Activated CD4-positive, alpha-beta memory T cell treated with anti-CD3 and anti-CD28 coated beads for 36 hours (primary cell): ENCODE measurements at regions not wholly inside any gene's neighbourhood (a gene's known extent, or its start where the extent isn't known, plus 50 kb on each side); places are given as distances from the start of the nearest gene placed in this dataset.

Experiments
- CTCF ChIA-PET: fragments of 350-600 bp; sonication (Branson Sonifier 250); formaldehyde crosslinking; loops from one replicate; lab custom pipeline; 2021; ENCODE audit warnings: antibody characterized with exemption, inconsistent platforms; lab: Charles Lee
- POLR2A ChIA-PET: fragments of 350-600 bp; sonication (Branson Sonifier 250); formaldehyde crosslinking; loops from one replicate; lab custom pipeline; 2021; ENCODE audit warnings: antibody characterized with exemption; lab: Charles Lee
- DNase-seq: peaks from one replicate; pipeline ENCODE4 v3.0.0-alpha.2; 2020
- H3K27ac Mint-ChIP-seq: one replicate; pipeline ENCODE4 v1.8.0; 2021; ENCODE audit warnings: mixed read lengths
- H3K27me3 Mint-ChIP-seq: one replicate; pipeline ENCODE4 v1.8.0; 2021; ENCODE audit warnings: mixed read lengths
- H3K36me3 Mint-ChIP-seq: one replicate; pipeline ENCODE4 v1.8.0; 2021; ENCODE audit warnings: mixed read lengths
- H3K4me1 Mint-ChIP-seq: one replicate; pipeline ENCODE4 v1.8.0; 2021; ENCODE audit warnings: low read depth, mixed read lengths
- H3K4me3 Mint-ChIP-seq: one replicate; pipeline ENCODE4 v1.8.0; 2021; ENCODE audit warnings: mild to moderate bottlenecking, mixed read lengths
- H3K9me3 Mint-ChIP-seq: one replicate; pipeline ENCODE4 v1.8.0; 2021; ENCODE audit warnings: mixed read lengths
- intact Hi-C: fragments of 100-400 bp; cut with micrococcal nuclease; formaldehyde crosslinking; loops from one replicate; pipeline ENCODE4 v1.15.1; 2023

DNA sequence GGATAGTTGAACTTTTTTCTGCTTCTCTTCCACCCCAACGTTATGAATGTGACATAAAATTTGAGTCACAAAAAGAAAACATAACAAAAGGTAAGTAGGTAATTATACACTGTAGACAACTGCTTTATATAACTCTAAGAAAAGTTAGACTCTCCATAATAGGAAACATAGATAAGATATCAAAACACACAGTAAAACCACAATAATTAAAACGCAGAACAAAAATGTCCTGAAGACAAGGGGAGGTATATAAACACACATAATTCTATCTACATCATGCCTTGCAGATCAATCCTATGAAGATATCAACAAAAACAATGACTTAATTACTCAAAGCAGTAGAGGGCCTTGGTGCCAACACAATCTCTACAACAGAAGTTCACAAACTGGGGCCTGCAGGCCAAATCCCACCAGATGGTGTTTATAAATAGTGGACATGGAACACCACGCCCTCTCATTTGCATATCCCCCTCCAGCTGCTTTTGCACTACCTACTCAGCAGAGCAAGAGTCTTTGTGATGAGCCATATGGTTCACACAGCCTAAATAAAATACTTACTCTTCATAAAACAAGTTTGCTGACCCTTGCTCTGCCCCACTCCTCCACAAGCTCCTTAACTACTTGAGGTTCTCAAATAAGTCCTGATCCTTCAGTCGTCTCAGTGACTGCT is 254.7 kb downstream of the KLF12 start:
- peaks cover 14% of the 10 kb centered on the region for H3K9me3 Mint-ChIP-seq
- no peak overlapping the region for H3K4me3 Mint-ChIP-seq
- intact Hi-C loops, result no loop called here
- H3K4me1 Mint-ChIP-seq, result peaks cover 42% of the 10 kb centered on the region
- H3K27me3 Mint-ChIP-seq, result no peaks in the 10 kb centered on the region
- ChIA-PET CTCF (no interaction called here), POLR2A (no interaction called here)
- peak overlapping the region; percentile 4 for H3K27ac Mint-ChIP-seq
- H3K36me3 Mint-ChIP-seq, result peaks cover 10% of the 10 kb centered on the region
- no peak for DNase-seq

GRCh38 chr13:73877399-73877798 is 256.8 kb downstream of the KLF12 start:
- peaks cover 52% of the 10 kb centered on the region for H3K4me1 Mint-ChIP-seq
- POLR2A ChIA-PET, result interaction anchor here (0.7 kb wide), 1 partner anchor 17 kb away, joined by 3 read pairs; no protein-coding TSS in a partner anchor
- H3K4me3 Mint-ChIP-seq, result no peak overlapping the region
- no peak overlapping the region for H3K27ac Mint-ChIP-seq
- H3K9me3 Mint-ChIP-seq, result peaks cover 14% of the 10 kb centered on the region
- intact Hi-C loops, result no loop called here
- CTCF ChIA-PET, result interaction anchor here (0.6 kb wide), 1 partner anchor 34 kb away, joined by 3 read pairs; no protein-coding TSS in a partner anchor
- H3K36me3 Mint-ChIP-seq, result peaks cover 10% of the 10 kb centered on the region
- no peak for DNase-seq
- no peaks in the 10 kb centered on the region for H3K27me3 Mint-ChIP-seq

- intact Hi-C loops, result no loop called here
- Mint-ChIP-seq H3K27ac (no peak overlapping the region), H3K4me1 (peaks cover 56% of the 10 kb centered on the region), H3K9me3 (peaks cover 14% of the 10 kb centered on the region), H3K4me3 (no peak overlapping the region), H3K27me3 (no peaks in the 10 kb centered on the region), H3K36me3 (peaks cover 10% of the 10 kb centered on the region)
- DNase-seq, result no peak
- ChIA-PET POLR2A (no interaction called here), CTCF (no interaction called here)
These were observed 257.9 kb downstream of the KLF12 start for GRCh38 chr13:73876323-73876722.

DNA sequence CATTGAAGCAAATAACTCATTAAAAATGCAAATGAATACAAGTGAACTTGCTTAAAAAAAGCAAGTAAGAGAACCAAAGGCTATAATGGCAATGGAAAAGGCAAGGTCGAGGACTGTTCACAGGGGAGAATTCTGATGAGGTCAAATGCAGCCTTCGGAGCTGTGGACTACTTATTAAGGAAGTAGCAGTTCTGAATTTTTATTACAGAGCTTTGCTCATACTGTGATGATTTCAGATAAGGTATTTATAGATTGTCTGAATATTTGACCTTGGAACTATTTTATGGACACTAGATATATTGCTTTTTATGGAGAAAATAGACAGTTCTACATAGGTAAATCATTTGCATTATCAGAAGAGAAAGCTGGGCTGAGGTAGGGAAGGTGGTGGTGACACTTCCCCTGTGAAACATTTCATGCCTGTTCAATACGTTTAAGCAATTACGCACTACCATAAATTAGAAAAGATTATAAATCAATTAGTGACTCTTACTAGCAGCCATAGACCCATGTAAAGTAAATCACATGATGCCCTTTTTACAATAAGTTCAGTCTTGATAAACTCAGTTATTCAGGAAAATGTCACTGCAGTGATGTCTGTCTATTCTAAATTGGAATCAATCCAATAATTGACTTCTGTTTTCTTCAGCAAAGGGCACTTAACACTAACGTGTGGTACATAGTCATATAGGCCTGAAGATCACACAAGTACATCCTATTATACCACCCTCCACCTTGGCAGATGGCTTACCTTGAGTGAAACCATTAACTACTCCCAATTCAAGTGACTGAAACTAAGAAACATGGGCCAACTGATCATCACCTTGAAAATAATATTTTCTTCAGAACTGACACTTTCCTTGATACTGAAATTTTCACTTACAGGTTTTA is 260.0 kb downstream of the KLF12 start:
- Mint-ChIP-seq H3K4me3 (no peak overlapping the region), H3K36me3 (peaks cover 6% of the 10 kb centered on the region), H3K4me1 (peaks cover 60% of the 10 kb centered on the region), H3K27me3 (no peaks in the 10 kb centered on the region), H3K9me3 (peaks cover 14% of the 10 kb centered on the region), H3K27ac (no peak overlapping the region)
- DNase-seq, result no peak
- ChIA-PET POLR2A (no interaction called here), CTCF (interaction anchor here (0.7 kb wide), 1 partner anchor 704 kb away, joined by 3 read pairs; no protein-coding TSS in a partner anchor)
- intact Hi-C loops, result no loop called here

- H3K4me1 Mint-ChIP-seq, result peaks cover 54% of the 10 kb centered on the region
- DNase-seq, result no peak
- ChIA-PET POLR2A (no interaction called here), CTCF (no interaction called here)
- H3K4me3 Mint-ChIP-seq, result no peak overlapping the region
- H3K27ac Mint-ChIP-seq, result no peak overlapping the region
- no peaks in the 10 kb centered on the region for H3K27me3 Mint-ChIP-seq
- peaks cover under 1% of the 10 kb centered on the region for H3K9me3 Mint-ChIP-seq
- intact Hi-C loops, result no loop called here
- H3K36me3 Mint-ChIP-seq, result no peaks in the 10 kb centered on the region
These were observed 261.8 kb downstream of the KLF12 start for GRCh38 chr13:73872397-73872796.

- Mint-ChIP-seq H3K9me3 (no peaks in the 10 kb centered on the region), H3K27ac (no peak overlapping the region), H3K36me3 (no peaks in the 10 kb centered on the region), H3K4me3 (no peak overlapping the region), H3K27me3 (no peaks in the 10 kb centered on the region), H3K4me1 (peaks cover 58% of the 10 kb centered on the region)
- intact Hi-C loops, result loop anchor here (2.0 kb wide), 1 partner anchor 52 kb away; no protein-coding TSS in a partner anchor
- DNase-seq, result peak; percentile 64
- POLR2A ChIA-PET, result no interaction called here
- CTCF ChIA-PET, result no interaction called here
These were observed 263.0 kb downstream of the KLF12 start for GRCh38 chr13:73870970-73871935.

- no peaks in the 10 kb centered on the region for H3K9me3 Mint-ChIP-seq
- no peaks in the 10 kb centered on the region for H3K36me3 Mint-ChIP-seq
- ChIA-PET POLR2A (no interaction called here), CTCF (no interaction called here)
- intact Hi-C loops, result loop anchor here (2.0 kb wide), 1 partner anchor 53 kb away; no protein-coding TSS in a partner anchor
- H3K4me1 Mint-ChIP-seq, result peaks cover 62% of the 10 kb centered on the region
- H3K27me3 Mint-ChIP-seq, result no peaks in the 10 kb centered on the region
- H3K27ac Mint-ChIP-seq, result no peak overlapping the region
- no peak overlapping the region for H3K4me3 Mint-ChIP-seq
- DNase-seq, result no peak
These were observed 264.0 kb downstream of the KLF12 start for GRCh38 chr13:73870036-73870741.

DNA sequence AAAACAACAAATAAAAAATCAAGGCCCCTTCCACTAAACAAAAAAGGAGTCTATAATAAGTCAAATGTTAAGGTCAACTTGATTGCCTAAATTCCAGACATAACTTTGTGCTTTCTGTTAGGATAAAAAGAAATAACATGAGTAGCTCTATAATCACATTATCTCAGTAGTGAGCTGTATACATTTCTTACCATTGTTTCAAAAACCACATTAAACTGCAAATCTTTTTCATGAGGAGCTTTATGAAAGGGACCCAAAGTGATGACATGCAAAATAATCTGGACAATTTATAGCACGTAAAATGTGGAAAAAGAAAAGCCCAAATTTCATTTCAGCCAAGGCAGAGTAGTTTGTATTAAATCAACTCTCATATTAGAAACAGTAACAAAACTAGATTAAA is 269.2 kb downstream of the KLF12 start:
- CTCF ChIA-PET, result no interaction called here
- Mint-ChIP-seq H3K36me3 (no peaks in the 10 kb centered on the region), H3K4me3 (no peak overlapping the region), H3K4me1 (peaks cover 54% of the 10 kb centered on the region), H3K27ac (no peak overlapping the region), H3K27me3 (no peaks in the 10 kb centered on the region), H3K9me3 (no peaks in the 10 kb centered on the region)
- POLR2A ChIA-PET, result no interaction called here
- intact Hi-C loops, result loop anchor here (2.0 to 5.0 kb wide), 3 partner anchors 68 to 268 kb away; no protein-coding TSS in a partner anchor
- no peak for DNase-seq

GRCh38 chr13:73861136-73861535 is 273.1 kb downstream of the KLF12 start:
- Mint-ChIP-seq H3K27ac (no peak overlapping the region), H3K4me1 (peaks cover 55% of the 10 kb centered on the region), H3K4me3 (peak overlapping the region; percentile 40), H3K9me3 (no peaks in the 10 kb centered on the region), H3K36me3 (peaks cover 2% of the 10 kb centered on the region), H3K27me3 (no peaks in the 10 kb centered on the region)
- POLR2A ChIA-PET, result interaction anchor here (0.7 to 1.8 kb wide), 2 partner anchors 10 to 16 kb away, joined by 3 to 5 read pairs; no protein-coding TSS in a partner anchor
- DNase-seq, result no peak
- CTCF ChIA-PET, result interaction anchor here (1.3 kb wide), 1 partner anchor 106 kb away, joined by 3 read pairs; no protein-coding TSS in a partner anchor
- intact Hi-C loops, result no loop called here

GRCh38 chr13:73860501-73860900 is 273.7 kb downstream of the KLF12 start:
- DNase-seq, result no peak
- CTCF ChIA-PET, result interaction anchor here (1.1 to 1.3 kb wide), 2 partner anchors 25 to 105 kb away, joined by 3 read pairs; no protein-coding TSS in a partner anchor
- POLR2A ChIA-PET, result interaction anchor here (0.7 to 1.8 kb wide), 3 partner anchors 9 to 426 kb away, joined by 3 to 5 read pairs (median 3); no protein-coding TSS in a partner anchor
- intact Hi-C loops, result no loop called here
- H3K27ac Mint-ChIP-seq, result peak overlapping the region; percentile 85
- H3K4me3 Mint-ChIP-seq, result no peak overlapping the region
- peaks cover 49% of the 10 kb centered on the region for H3K4me1 Mint-ChIP-seq
- no peaks in the 10 kb centered on the region for H3K9me3 Mint-ChIP-seq
- no peaks in the 10 kb centered on the region for H3K27me3 Mint-ChIP-seq
- peaks cover 2% of the 10 kb centered on the region for H3K36me3 Mint-ChIP-seq

- DNase-seq, result no peak
- Mint-ChIP-seq H3K36me3 (peaks cover 2% of the 10 kb centered on the region), H3K9me3 (no peaks in the 10 kb centered on the region), H3K27me3 (no peaks in the 10 kb centered on the region), H3K27ac (peak overlapping the region; percentile 85), H3K4me3 (peak overlapping the region; percentile 61), H3K4me1 (peaks cover 42% of the 10 kb centered on the region)
- POLR2A ChIA-PET, result interaction anchor here (1.0 to 1.8 kb wide), 2 partner anchors 9 to 427 kb away, joined by 3 to 5 read pairs; no protein-coding TSS in a partner anchor
- intact Hi-C loops, result no loop called here
- CTCF ChIA-PET, result interaction anchor here (1.1 to 1.3 kb wide), 2 partner anchors 25 to 105 kb away, joined by 3 read pairs; no protein-coding TSS in a partner anchor
These were observed 274.4 kb downstream of the KLF12 start for GRCh38 chr13:73859841-73860240.
